ENCODE measurements at regions not wholly inside any gene's neighbourhood (a gene's known extent, or its start where the extent isn't known, plus 50 kb on each side); places are given as distances from the start of the nearest gene placed in this dataset.

DNA sequence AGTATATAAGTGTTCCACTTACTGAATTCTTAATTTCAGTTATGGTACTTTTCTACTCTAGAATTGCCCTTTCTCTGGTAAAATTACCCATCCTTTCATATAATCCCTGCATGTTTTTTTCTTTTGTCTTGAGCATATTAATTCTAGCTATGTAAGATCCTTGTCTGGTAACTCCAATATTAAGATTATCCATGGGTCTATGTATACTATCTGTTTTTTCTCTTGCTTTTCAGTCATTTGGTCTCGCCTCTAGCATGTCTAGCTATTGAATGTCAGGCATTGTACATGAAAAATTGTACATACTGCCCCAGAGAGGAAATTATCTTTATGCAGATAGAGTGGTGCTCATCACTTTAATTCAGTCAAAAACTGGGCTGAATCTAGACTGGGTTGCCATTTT, 50.4 kb upstream of the CALM3 start:
- no peak for TF ChIP-seq EZH2 (IDR thresholded peaks at IDR 0.05; ENCODE audit: borderline replicate concordance, low read length)
- TF ChIP-seq, protein P1, sequence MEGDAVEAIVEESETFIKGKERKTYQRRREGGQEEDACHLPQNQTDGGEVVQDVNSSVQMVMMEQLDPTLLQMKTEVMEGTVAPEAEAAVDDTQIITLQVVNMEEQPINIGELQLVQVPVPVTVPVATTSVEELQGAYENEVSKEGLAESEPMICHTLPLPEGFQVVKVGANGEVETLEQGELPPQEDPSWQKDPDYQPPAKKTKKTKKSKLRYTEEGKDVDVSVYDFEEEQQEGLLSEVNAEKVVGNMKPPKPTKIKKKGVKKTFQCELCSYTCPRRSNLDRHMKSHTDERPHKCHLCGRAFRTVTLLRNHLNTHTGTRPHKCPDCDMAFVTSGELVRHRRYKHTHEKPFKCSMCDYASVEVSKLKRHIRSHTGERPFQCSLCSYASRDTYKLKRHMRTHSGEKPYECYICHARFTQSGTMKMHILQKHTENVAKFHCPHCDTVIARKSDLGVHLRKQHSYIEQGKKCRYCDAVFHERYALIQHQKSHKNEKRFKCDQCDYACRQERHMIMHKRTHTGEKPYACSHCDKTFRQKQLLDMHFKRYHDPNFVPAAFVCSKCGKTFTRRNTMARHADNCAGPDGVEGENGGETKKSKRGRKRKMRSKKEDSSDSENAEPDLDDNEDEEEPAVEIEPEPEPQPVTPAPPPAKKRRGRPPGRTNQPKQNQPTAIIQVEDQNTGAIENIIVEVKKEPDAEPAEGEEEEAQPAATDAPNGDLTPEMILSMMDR (conservative IDR thresholded peaks at IDR 0.05 in 1 of 2, IDR thresholded peaks at IDR 0.05 in 1 of 2; ENCODE audit: extremely low read depth in 1 of 2, insufficient read depth in 1 of 2, low read depth in 1 of 2, low read length in 2 of 2), result no peak

All from mammary epithelial cell (primary cell).